K562 (cell line): ENCODE measurements at regions not wholly inside any gene's neighbourhood (a gene's known extent, or its start where the extent isn't known, plus 50 kb on each side); places are given as distances from the start of the nearest gene placed in this dataset.

Experiments
- ATAC-seq: fragments of 200-7000 bp; cut with Tn5 transposase; 3 replicates; pipeline ENCODE4 v1.9.1; 2020; ENCODE audit warnings: moderate library complexity
- BruUV-seq: library from RNA; stranded (reverse); fragments of 400-500 nt; replicated peaks from 2 replicates; lab custom pipeline; 2021; lab: Mats Ljungman, UMichigan
- CTCF ChIA-PET: fragments of 300-600 bp; formaldehyde crosslinking; extraction: SDS; loops from one replicate; lab custom pipeline; 2021; ENCODE audit warnings: low intra/inter-chr PET ratio; lab: Yijun Ruan, JAX
- POLR2A ChIA-PET: fragments of 300-600, 350-650 bp; sonication (Branson Sonifier 250); formaldehyde crosslinking; extraction: SDS; loops from one replicate; lab custom pipeline; 2021; ENCODE audit warnings: antibody characterized with exemption, inconsistent platforms; lab: Yijun Ruan, JAX
- DNase-seq, 4 experiments: peaks; one replicate each; pipeline versions ENCODE4 v3.0.0 to v3.0.0-alpha.2; 2011 to 2018; ENCODE audit warnings: low spot score in 3 of 4, mixed read lengths in 3 of 4; ENCODE audit errors: extremely low read depth in 1 of 4
- FAIRE-seq: peaks from 2 replicates; lab custom pipeline; 2011; peaks lifted over from hg19 to GRCh38; lab: Jason Lieb, UNC
- H2AFZ ChIP-seq: 2 replicates; pipeline ENCODE4 v1.6.0; 2011; ENCODE audit warnings: low read depth, low read length, control low read depth, inconsistent platforms
- H3K27ac ChIP-seq: fragments of 200-600 bp; 3 replicates; pipeline ENCODE4 v1.8.0; 2011; ENCODE audit warnings: low read depth, mild to moderate bottlenecking, control low read depth, inconsistent platforms, low read length, moderate library complexity, mixed read lengths; ENCODE audit errors: extremely low read depth
- H3K27me3 ChIP-seq, 2 experiments: fragments of 300-600 bp in 1 of 2; 2 replicates in 1 of 2; 3 replicates in 1 of 2; pipeline versions ENCODE4 v1.6.0 to v1.8.0; 2011; ENCODE audit warnings: inconsistent platforms in 2 of 2, low read length in 2 of 2, mild to moderate bottlenecking in 1 of 2, mixed read lengths in 1 of 2, moderate library complexity in 1 of 2; ENCODE audit not compliant: control insufficient read depth in 2 of 2, insufficient read depth in 2 of 2
- H3K36me3 ChIP-seq: fragments of 300-600 bp; 3 replicates; pipeline ENCODE4 v1.8.0; 2011; ENCODE audit warnings: mild to moderate bottlenecking, low read length, inconsistent platforms; ENCODE audit not compliant: control insufficient read depth, insufficient read depth
- H3K4me1 ChIP-seq, 2 experiments: fragments of 200-600 bp in 1 of 2; replicated peaks in 1 of 2; 2 replicates in 1 of 2; 3 replicates in 1 of 2; pipeline versions ENCODE4 v1.5.1 to v1.8.0; 2011; ENCODE audit warnings: inconsistent platforms in 2 of 2, low read length in 2 of 2, mild to moderate bottlenecking in 1 of 2, mixed read lengths in 1 of 2, moderate library complexity in 1 of 2; ENCODE audit not compliant: control insufficient read depth in 2 of 2, insufficient read depth in 2 of 2
- H3K4me2 ChIP-seq: 2 replicates; pipeline ENCODE4 v1.6.1; 2011; ENCODE audit warnings: low read length, control low read depth, inconsistent platforms, mixed read lengths; ENCODE audit not compliant: insufficient read depth
- H3K4me3 ChIP-seq: fragments of 200-600 bp; sonication (generic), shearing (Covaris generic); 2 replicates; pipeline ENCODE4 v1.5.1; 2016; ENCODE audit warnings: control low read depth, inconsistent platforms
- H3K79me2 ChIP-seq: fragments of 200-600 bp; 3 replicates; pipeline ENCODE4 v1.8.0; 2011; ENCODE audit warnings: low read length, inconsistent platforms; ENCODE audit not compliant: control insufficient read depth, insufficient read depth
- H3K9ac ChIP-seq, 2 experiments: 2 replicates each; pipeline versions ENCODE4 v1.6.0 to v1.6.1; 2011; ENCODE audit warnings: low read depth in 2 of 2, low read length in 2 of 2, control low read depth in 1 of 2, inconsistent platforms in 1 of 2, mild to moderate bottlenecking in 1 of 2, mixed read lengths in 1 of 2; ENCODE audit not compliant: insufficient read depth in 1 of 2
- H3K9me1 ChIP-seq: one replicate; pipeline ENCODE4 v1.6.0; 2011; ENCODE audit warnings: inconsistent platforms, mild to moderate bottlenecking, low read length, moderate library complexity; ENCODE audit not compliant: control insufficient read depth, insufficient read depth
- H3K9me3 ChIP-seq: replicated peaks from 2 replicates; pipeline ENCODE4 v1.5.1; 2011; ENCODE audit warnings: low read depth, low read length, inconsistent platforms; ENCODE audit not compliant: control insufficient read depth, insufficient read depth
- H4K20me1 ChIP-seq: replicated peaks from 2 replicates; pipeline ENCODE4 v1.6.1; 2011; ENCODE audit warnings: low read length, inconsistent platforms, mixed read lengths; ENCODE audit not compliant: control insufficient read depth, insufficient read depth
- DDX20 ChIP-seq: fragments of 450-650 bp; IDR thresholded peaks from 2 replicates; pipeline ENCODE4 v1.6.1; 2016; ENCODE audit warnings: missing genetic modification characterization, low read depth, mild to moderate bottlenecking, missing compliant biosample characterization, moderate library complexity
- NFIC ChIP-seq: fragments of 450-650 bp; IDR thresholded peaks from 2 replicates; pipeline ENCODE4 v1.6.1; 2017; ENCODE audit warnings: mild to moderate bottlenecking, inconsistent platforms
- PHF8 ChIP-seq: fragments of 200-600 bp; sonication (generic); IDR thresholded peaks from 2 replicates; pipeline ENCODE4 v1.6.1; 2012; ENCODE audit warnings: mixed run types, mild to moderate bottlenecking, inconsistent platforms, low read length, moderate library complexity, borderline replicate concordance
- ZNF395 ChIP-seq: fragments of 200-800 bp; sonication (Bioruptor generic); IDR thresholded peaks from 2 replicates; pipeline ENCODE4 v1.6.1; 2017; ENCODE audit warnings: missing genetic modification characterization, missing compliant biosample characterization
- ZNF507 ChIP-seq: conservative IDR thresholded peaks from 2 replicates; pipeline ENCODE4 v1.6.1; 2017; ENCODE audit warnings: missing genetic modification characterization, missing compliant biosample characterization
- WGBS: fragments of 100-300 bp; shearing (Covaris generic); methylation state at CpG from one replicate; pipeline ENCODE4 v1.1.6; 2016; ENCODE audit warnings: low coverage, mixed read lengths; ENCODE audit not compliant: insufficient coverage; ENCODE audit errors: missing lambda C conversion rate; 5-methylcytosine and 5-hydroxymethylcytosine counted together
- in situ Hi-C: fragments of 300-500 bp; cut with MboI; formaldehyde crosslinking; loops from 4 replicates; pipeline ENCODE4 v1.15.0; 2018; ENCODE audit warnings: inconsistent platforms, mixed read lengths
- intact Hi-C: fragments of 100-400 bp; cut with micrococcal nuclease; formaldehyde crosslinking; loops from 2 replicates; pipeline ENCODE4 v1.14.2; 2022

GRCh38 chr20:19907326-19908056 is 109.7 kb upstream of the NAA20 start:
- Histone ChIP-seq H3K4me2 (no peak overlapping the region), H3K9me3 (no peaks in the 10 kb centered on the region), H3K79me2 (no peaks in the 10 kb centered on the region), H3K27me3 (peaks cover 0 to 5% of the 10 kb centered on the region in 2 experiments; a peak in 1 of 5 replicates), H4K20me1 (no peaks in the 10 kb centered on the region), H3K9me1 (no peaks in the 10 kb centered on the region), H2AFZ (no peak overlapping the region), H3K4me1 (no peaks in the 10 kb centered on the region), H3K27ac (no peak overlapping the region), H3K36me3 (no peaks in the 10 kb centered on the region), H3K9ac (no peak overlapping the region), H3K4me3 (no peak overlapping the region)
- no peak for TF ChIP-seq PHF8
- TF ChIP-seq ZNF395 (CRISPR knock-in tag), result no peak
- TF ChIP-seq ZNF507 (tag), result no peak
- no peak for TF ChIP-seq DDX20 (tag)
- 0 out of 2 replicates have a peak, but pooled peaks have one; percentile 14 for TF ChIP-seq NFIC
- DNase-seq (no peak), ATAC-seq (no peak), FAIRE-seq (no peak)
- 0% methylated on average over 1 of the region's 3 CpGs for WGBS
- POLR2A ChIA-PET, result no interaction called here
- intact Hi-C loops, result loop anchor here (10.0 kb wide), 1 partner anchor 87 kb away; no protein-coding TSS in a partner anchor
- BruUV-seq, result no TSS peak
- in situ Hi-C loops, result no loop called here
- CTCF ChIA-PET, result no interaction called here
